ENCODE measurements at regions not wholly inside any gene's neighbourhood (a gene's known extent, or its start where the extent isn't known, plus 50 kb on each side); places are given as distances from the start of the nearest gene placed in this dataset.

GRCh38 chr6:43850314-43851203, 80.5 kb downstream of the VEGFA start:
- Histone ChIP-seq H3K4me2 (replicated peaks; ENCODE audit: low read depth, low read length, poor library complexity, severe bottlenecking) (no peak overlapping the region), H3K27me3 (replicated peaks in 1 of 4; ENCODE audit: control extremely low read depth in 1 of 4, control insufficient read depth in 3 of 4, insufficient read depth in 4 of 4, low read length in 3 of 4) (no peaks in the 10 kb centered on the region), H3K9me3 (ENCODE audit: control extremely low read depth in 1 of 3, control insufficient read depth in 2 of 3, insufficient read depth in 1 of 3, low read length in 2 of 3) (no peaks in the 10 kb centered on the region), H2AFZ (ENCODE audit: insufficient read depth, low read depth, low read length, poor library complexity, severe bottlenecking) (no peak overlapping the region), H4K20me1 (ENCODE audit: control insufficient read depth, insufficient read depth, low read length, poor library complexity, severe bottlenecking) (no peaks in the 10 kb centered on the region), H3K36me3 (replicated peaks in 1 of 2; ENCODE audit: control extremely low read depth in 1 of 2, control insufficient read depth in 1 of 2, extremely low read depth in 1 of 2, insufficient read depth in 2 of 2, low read length in 1 of 2) (no peaks in the 10 kb centered on the region), H3K4me3 (ENCODE audit: control extremely low read depth in 1 of 5, extremely low read depth in 1 of 5, insufficient read depth in 1 of 5, low read depth in 2 of 5, low read length in 4 of 5) (no peak overlapping the region), H3K79me2 (ENCODE audit: control insufficient read depth, insufficient read depth, low read length) (no peaks in the 10 kb centered on the region), H3K4me1 (ENCODE audit: control insufficient read depth in 2 of 2, insufficient read depth in 2 of 2, low read length in 2 of 2) (no peaks in the 10 kb centered on the region), H3K27ac (ENCODE audit: low read length in 2 of 2) (no peak overlapping the region), H3K9ac (ENCODE audit: low read length) (no peak overlapping the region)
- ATAC-seq (ENCODE audit: low read depth) (no peak), DNase-seq (no peak)
- intact Hi-C loops (cut with micrococcal nuclease) = no loop called here
- no peaks in the 10 kb centered on the region for H3K9me3 Mint-ChIP-seq (ENCODE audit: insufficient read depth)
- ChIA-PET POLR2A (no interaction called here), CTCF (no interaction called here)
- no peaks in the 10 kb centered on the region for H3K4me1 Mint-ChIP-seq
- H3K27me3 Mint-ChIP-seq = peaks cover 14% of the 10 kb centered on the region
- no peak overlapping the region for H3K4me3 Mint-ChIP-seq
- no peak for TF ChIP-seq CTCF (IDR thresholded peaks at IDR 0.05)
- TF ChIP-seq EZH2 (IDR thresholded peaks at IDR 0.05; ENCODE audit: borderline replicate concordance, insufficient read depth, low read depth, low read length, poor library complexity, severe bottlenecking) = no peak
- H3K27ac Mint-ChIP-seq = no peak overlapping the region
- 91% methylated on average over 5 of the region's 8 CpGs for WGBS (ENCODE audit: insufficient coverage)

GRCh38 chr6:43849844-43850243, 79.8 kb downstream of the VEGFA start:
- no peak overlapping the region for H3K9ac ChIP-seq (ENCODE audit: low read length)
- ChIA-PET POLR2A (no interaction called here), CTCF (no interaction called here)
- no peaks in the 10 kb centered on the region for H3K36me3 ChIP-seq (replicated peaks in 1 of 2; ENCODE audit: control extremely low read depth in 1 of 2, control insufficient read depth in 1 of 2, extremely low read depth in 1 of 2, insufficient read depth in 2 of 2, low read length in 1 of 2)
- no peak for ATAC-seq (ENCODE audit: low read depth)
- no peaks in the 10 kb centered on the region for H3K9me3 ChIP-seq (ENCODE audit: control extremely low read depth in 1 of 3, control insufficient read depth in 2 of 3, insufficient read depth in 1 of 3, low read length in 2 of 3)
- DNase-seq = no peak
- 90% methylated on average over 1 of the region's 5 CpGs for WGBS (ENCODE audit: insufficient coverage)
- Mint-ChIP-seq H3K4me1 (no peaks in the 10 kb centered on the region), H3K27ac (no peak overlapping the region), H3K27me3 (peaks cover 20% of the 10 kb centered on the region), H3K9me3 (ENCODE audit: insufficient read depth) (no peaks in the 10 kb centered on the region), H3K4me3 (no peak overlapping the region)
- intact Hi-C loops (cut with micrococcal nuclease) = no loop called here
- H3K27me3 ChIP-seq (replicated peaks in 1 of 4; ENCODE audit: control extremely low read depth in 1 of 4, control insufficient read depth in 3 of 4, insufficient read depth in 4 of 4, low read length in 3 of 4) = peaks cover 0 to under 1% (median 0%) of the 10 kb centered on the region in 4 experiments
- no peak overlapping the region for H3K27ac ChIP-seq (ENCODE audit: low read length in 2 of 2)
- H2AFZ ChIP-seq (ENCODE audit: insufficient read depth, low read depth, low read length, poor library complexity, severe bottlenecking) = no peak overlapping the region
- H3K4me2 ChIP-seq (replicated peaks; ENCODE audit: low read depth, low read length, poor library complexity, severe bottlenecking) = no peak overlapping the region
- TF ChIP-seq EZH2 (IDR thresholded peaks at IDR 0.05; ENCODE audit: borderline replicate concordance, insufficient read depth, low read depth, low read length, poor library complexity, severe bottlenecking) = no peak
- TF ChIP-seq CTCF (IDR thresholded peaks at IDR 0.05) = no peak
- no peak overlapping the region for H3K4me3 ChIP-seq (ENCODE audit: control extremely low read depth in 1 of 5, extremely low read depth in 1 of 5, insufficient read depth in 1 of 5, low read depth in 2 of 5, low read length in 4 of 5)
- no peaks in the 10 kb centered on the region for H3K4me1 ChIP-seq (ENCODE audit: control insufficient read depth in 2 of 2, insufficient read depth in 2 of 2, low read length in 2 of 2)
- no peaks in the 10 kb centered on the region for H4K20me1 ChIP-seq (ENCODE audit: control insufficient read depth, insufficient read depth, low read length, poor library complexity, severe bottlenecking)
- H3K79me2 ChIP-seq (ENCODE audit: control insufficient read depth, insufficient read depth, low read length) = no peaks in the 10 kb centered on the region

All from B cell (primary cell).